NT2/D1 (cell line): ENCODE measurements at regions not wholly inside any gene's neighbourhood (a gene's known extent, or its start where the extent isn't known, plus 50 kb on each side); places are given as distances from the start of the nearest gene placed in this dataset.
"Not testable (repeated sequence)": the region's sequence is repeated elsewhere in the genome, so short reads cannot be mapped to it uniquely, and the experiment has no call there.

Experiments
- DNase-seq: peaks from one replicate; pipeline ENCODE4 v3.0.0-alpha.2; 2011; ENCODE audit warnings: low read depth, low spot score
- H3K27me3 ChIP-seq: 2 replicates; pipeline ENCODE4 v1.6.0; 2011; ENCODE audit warnings: mild to moderate bottlenecking; ENCODE audit not compliant: insufficient read length, insufficient read depth
- H3K36me3 ChIP-seq: 2 replicates; pipeline ENCODE4 v1.6.1; 2011; ENCODE audit warnings: mild to moderate bottlenecking, low read length, mixed read lengths; ENCODE audit not compliant: insufficient read depth, insufficient read length
- H3K4me1 ChIP-seq: 2 replicates; pipeline ENCODE4 v1.5.1; 2011; ENCODE audit not compliant: insufficient read depth, insufficient read length
- H3K4me3 ChIP-seq: 2 replicates; pipeline ENCODE4 v1.5.1; 2011; ENCODE audit warnings: low read depth; ENCODE audit not compliant: insufficient read length
- H3K9ac ChIP-seq: 2 replicates; pipeline ENCODE4 v1.6.0; 2011; ENCODE audit warnings: low read depth; ENCODE audit not compliant: insufficient read length
- H3K9me3 ChIP-seq: 2 replicates; pipeline ENCODE4 v1.5.1; 2011; ENCODE audit warnings: mild to moderate bottlenecking, low read length; ENCODE audit not compliant: insufficient read depth
- SUZ12 ChIP-seq: IDR thresholded peaks from 2 replicates; pipeline ENCODE4 v1.6.1; 2011; ENCODE audit not compliant: insufficient read length, insufficient read depth; ENCODE audit errors: extremely low read depth
- YY1 ChIP-seq: IDR thresholded peaks from 2 replicates; pipeline ENCODE4 v1.6.1; 2011; ENCODE audit not compliant: insufficient read length, insufficient read depth
- ZNF274 ChIP-seq: IDR thresholded peaks from 2 replicates; pipeline ENCODE4 v1.6.1; 2011; ENCODE audit warnings: mild to moderate bottlenecking, low read depth, low read length

DNA sequence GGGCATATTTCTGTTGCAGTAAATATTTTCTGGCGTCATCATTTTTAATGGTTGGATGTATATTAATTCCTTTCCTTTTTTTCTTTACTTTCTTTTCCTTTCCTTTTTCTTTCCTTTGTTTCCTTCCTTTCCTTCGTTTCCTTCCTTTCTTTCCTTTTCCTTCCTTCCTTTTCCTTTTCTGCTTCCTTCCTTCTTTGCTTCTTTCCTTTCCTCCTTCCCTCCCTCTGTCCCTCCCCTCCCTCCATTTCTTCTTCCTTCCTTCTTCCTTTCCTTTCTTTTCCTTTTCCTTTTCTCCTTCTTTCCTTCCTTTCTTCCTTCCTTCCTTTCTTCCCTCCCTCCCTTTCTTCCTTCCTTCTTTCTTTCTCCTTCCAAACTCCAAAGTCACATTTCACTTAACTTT lies 54.9 kb upstream of the LYSMD4 start:
- peaks cover 8% of the 10 kb centered on the region; the same call in 1 of the 2 replicates for H3K9me3 ChIP-seq
- no peak for DNase-seq
- no peaks in the 10 kb centered on the region for H3K4me1 ChIP-seq
- H3K36me3 ChIP-seq = no peaks in the 10 kb centered on the region
- no peaks in the 10 kb centered on the region for H3K27me3 ChIP-seq
- no peak overlapping the region for H3K9ac ChIP-seq
- TF ChIP-seq YY1 (no peak), ZNF274 (no peak), SUZ12 (no peak)
- H3K4me3 ChIP-seq = no peak overlapping the region

DNA sequence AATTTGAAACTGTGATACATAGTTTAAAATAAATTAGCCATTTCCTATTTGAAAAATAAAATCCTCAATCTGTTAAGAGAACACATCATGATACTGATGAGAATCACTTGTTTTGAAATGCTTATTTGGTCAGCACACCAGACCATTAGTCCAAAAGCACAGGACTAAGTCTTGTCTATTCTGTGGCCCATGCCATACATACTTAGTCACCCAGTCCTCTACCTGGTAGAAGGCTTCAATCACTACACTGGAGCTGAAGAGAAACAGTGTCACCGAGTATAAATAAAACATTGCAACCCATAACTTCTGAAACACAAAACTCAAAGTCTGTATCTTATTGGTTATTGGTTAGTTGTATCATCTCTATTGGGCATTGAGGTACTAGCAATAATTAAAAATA lies 51.6 kb upstream of the LYSMD4 start:
- H3K36me3 ChIP-seq, H3K9ac ChIP-seq, H3K4me3 ChIP-seq, H3K9me3 ChIP-seq, H3K27me3 ChIP-seq, H3K4me1 ChIP-seq, DNase-seq: not testable (repeated sequence)

DNA sequence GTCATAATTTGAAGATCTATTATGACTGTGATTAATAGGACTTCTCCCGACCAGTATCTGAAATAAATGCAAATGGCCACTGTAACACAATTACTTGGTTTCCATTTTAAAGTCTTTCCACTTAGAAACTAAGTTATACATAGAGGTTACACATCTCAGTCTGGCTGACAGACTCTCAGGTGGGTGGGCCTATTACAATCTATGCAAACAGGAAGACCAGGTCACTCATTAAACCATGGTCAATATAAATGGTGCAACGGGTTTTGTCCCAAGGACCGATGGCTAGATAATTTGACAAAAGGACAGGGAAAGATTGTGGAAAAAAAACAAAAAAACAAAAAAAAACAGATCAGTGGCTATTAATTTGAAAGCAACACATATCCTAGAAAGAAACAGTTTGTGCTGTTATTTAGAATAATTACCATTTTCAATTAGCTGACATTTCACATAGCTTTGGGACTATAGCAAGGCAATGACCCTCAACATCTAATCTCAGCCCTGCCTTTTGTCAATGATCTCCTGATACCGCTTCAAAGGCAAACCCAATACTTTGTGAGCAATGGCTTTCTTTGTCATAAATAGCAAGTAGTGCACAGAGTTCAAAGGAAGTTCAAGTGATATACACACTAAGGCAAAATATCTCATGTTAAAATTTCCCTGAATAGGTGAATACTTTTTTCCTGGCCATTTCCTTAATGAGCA lies 50.8 kb upstream of the LYSMD4 start:
- not testable (repeated sequence) for H3K36me3 ChIP-seq, H3K27me3 ChIP-seq, H3K4me3 ChIP-seq, DNase-seq, H3K9me3 ChIP-seq, H3K4me1 ChIP-seq, H3K9ac ChIP-seq
